ENCODE measurements at regions not wholly inside any gene's neighbourhood (a gene's known extent, or its start where the extent isn't known, plus 50 kb on each side); places are given as distances from the start of the nearest gene placed in this dataset.

- TF ChIP-seq GATA2 (IDR thresholded peaks at IDR 0.05; ENCODE audit: low read depth, low read length) (no peak), GATA3 (IDR thresholded peaks at IDR 0.05; ENCODE audit: low read depth, low read length) (no peak)
Measured at GRCh38 chr6:16932920-16933319, 168.9 kb upstream of the STMND1 start.

GRCh38 chr6:16930432-16930831 lies 169.2 kb upstream of the ATXN1 start:
- no peak for TF ChIP-seq GATA3 (IDR thresholded peaks at IDR 0.05; ENCODE audit: low read depth, low read length)

GRCh38 chr6:16929809-16930208 lies 168.5 kb upstream of the ATXN1 start:
- TF ChIP-seq GATA3 (IDR thresholded peaks at IDR 0.05; ENCODE audit: low read depth, low read length): no peak
- no peak for TF ChIP-seq GATA2 (IDR thresholded peaks at IDR 0.05; ENCODE audit: low read depth, low read length)

GRCh38 chr6:16928387-16928786 lies 167.1 kb upstream of the ATXN1 start:
- no peak for TF ChIP-seq GATA3 (IDR thresholded peaks at IDR 0.05; ENCODE audit: low read depth, low read length)
- TF ChIP-seq GATA2 (IDR thresholded peaks at IDR 0.05; ENCODE audit: low read depth, low read length): no peak

- no peak for TF ChIP-seq GATA2 (IDR thresholded peaks at IDR 0.05; ENCODE audit: low read depth, low read length)
- TF ChIP-seq GATA3 (IDR thresholded peaks at IDR 0.05; ENCODE audit: low read depth, low read length): no peak
Measured at GRCh38 chr6:16927205-16927604, 165.9 kb upstream of the ATXN1 start.

GRCh38 chr6:16925461-16925860 lies 164.2 kb upstream of the ATXN1 start:
- no peak for TF ChIP-seq GATA3 (IDR thresholded peaks at IDR 0.05; ENCODE audit: low read depth, low read length)
- no peak for TF ChIP-seq GATA2 (IDR thresholded peaks at IDR 0.05; ENCODE audit: low read depth, low read length)

GRCh38 chr6:16922282-16922681 lies 161.0 kb upstream of the ATXN1 start:
- no peak for TF ChIP-seq GATA3 (IDR thresholded peaks at IDR 0.05; ENCODE audit: low read depth, low read length)
- no peak for TF ChIP-seq GATA2 (IDR thresholded peaks at IDR 0.05; ENCODE audit: low read depth, low read length)

GRCh38 chr6:16921399-16922110 lies 160.3 kb upstream of the ATXN1 start:
- TF ChIP-seq GATA3 (IDR thresholded peaks at IDR 0.05; ENCODE audit: low read depth, low read length): no peak
- TF ChIP-seq GATA2 (IDR thresholded peaks at IDR 0.05; ENCODE audit: low read depth, low read length): no peak

- TF ChIP-seq GATA3 (IDR thresholded peaks at IDR 0.05; ENCODE audit: low read depth, low read length) (no peak), GATA2 (IDR thresholded peaks at IDR 0.05; ENCODE audit: low read depth, low read length) (no peak)
Measured at GRCh38 chr6:16918586-16918985, 157.3 kb upstream of the ATXN1 start.

GRCh38 chr6:16914184-16914583 lies 152.9 kb upstream of the ATXN1 start:
- TF ChIP-seq GATA3 (IDR thresholded peaks at IDR 0.05; ENCODE audit: low read depth, low read length): no peak
- TF ChIP-seq GATA2 (IDR thresholded peaks at IDR 0.05; ENCODE audit: low read depth, low read length): no peak

- no peak for TF ChIP-seq GATA3 (IDR thresholded peaks at IDR 0.05; ENCODE audit: low read depth, low read length)
- TF ChIP-seq GATA2 (IDR thresholded peaks at IDR 0.05; ENCODE audit: low read depth, low read length): no peak
Measured at GRCh38 chr6:16912756-16913155, 151.5 kb upstream of the ATXN1 start.

GRCh38 chr6:16911088-16911487 lies 149.8 kb upstream of the ATXN1 start:
- no peak for TF ChIP-seq GATA2 (IDR thresholded peaks at IDR 0.05; ENCODE audit: low read depth, low read length)
- TF ChIP-seq GATA3 (IDR thresholded peaks at IDR 0.05; ENCODE audit: low read depth, low read length): no peak

- TF ChIP-seq GATA3 (IDR thresholded peaks at IDR 0.05; ENCODE audit: low read depth, low read length) (no peak), GATA2 (IDR thresholded peaks at IDR 0.05; ENCODE audit: low read depth, low read length) (no peak)
Measured at GRCh38 chr6:16909658-16910360, 148.5 kb upstream of the ATXN1 start.

GRCh38 chr6:16907991-16908390 lies 146.7 kb upstream of the ATXN1 start:
- TF ChIP-seq GATA2 (IDR thresholded peaks at IDR 0.05; ENCODE audit: low read depth, low read length) (no peak), GATA3 (IDR thresholded peaks at IDR 0.05; ENCODE audit: low read depth, low read length) (no peak)

- no peak for TF ChIP-seq GATA3 (IDR thresholded peaks at IDR 0.05; ENCODE audit: low read depth, low read length)
- no peak for TF ChIP-seq GATA2 (IDR thresholded peaks at IDR 0.05; ENCODE audit: low read depth, low read length)
Measured at GRCh38 chr6:16904957-16905356, 143.7 kb upstream of the ATXN1 start.
